ENCODE measurements at regions not wholly inside any gene's neighbourhood (a gene's known extent, or its start where the extent isn't known, plus 50 kb on each side); places are given as distances from the start of the nearest gene placed in this dataset.

DNA sequence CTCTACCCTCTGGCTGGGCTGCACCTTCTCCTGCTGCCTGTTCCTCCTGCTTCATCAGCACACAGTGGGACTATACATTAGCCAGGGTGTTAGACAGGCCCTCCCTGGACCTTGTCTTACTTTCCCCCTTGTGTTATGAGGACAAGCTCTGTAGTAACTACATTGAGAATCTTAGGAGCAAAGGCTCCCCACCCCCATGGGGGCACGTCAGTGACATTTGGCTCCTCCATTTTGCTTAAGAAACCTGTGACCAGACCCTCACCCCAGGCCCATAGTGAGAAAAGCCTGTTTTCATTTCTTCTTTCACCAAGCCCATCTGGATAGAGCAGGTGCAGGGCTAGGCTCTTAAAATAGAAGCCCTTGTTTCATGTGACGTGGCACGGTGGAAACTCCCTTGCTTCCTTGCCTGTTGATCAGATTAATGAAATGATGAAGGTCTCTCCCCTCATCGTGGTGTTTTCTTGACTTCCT lies 146.7 kb downstream of the RPIA start:
- H3K9me3 ChIP-seq = no peaks in the 10 kb centered on the region
- no peak overlapping the region for H3K4me3 ChIP-seq
- TF ChIP-seq POLR2A (IDR thresholded peaks at IDR 0.05) (no peak), CTCF (IDR thresholded peaks at IDR 0.05) (no peak)
- intact Hi-C loops (cut with DNase I) = no loop called here
- WGBS (ENCODE audit: insufficient coverage, low coverage, low lambda C conversion rate, missing lambda C conversion rate) = 52% methylated on average over 4 of the region's 4 CpGs
- DNase-seq = no peak
- H3K27ac ChIP-seq = no peak overlapping the region
- H3K27me3 ChIP-seq = no peaks in the 10 kb centered on the region
- no peaks in the 10 kb centered on the region for H3K36me3 ChIP-seq
- no peak for ATAC-seq
- no peaks in the 10 kb centered on the region for H3K4me1 ChIP-seq

DNA sequence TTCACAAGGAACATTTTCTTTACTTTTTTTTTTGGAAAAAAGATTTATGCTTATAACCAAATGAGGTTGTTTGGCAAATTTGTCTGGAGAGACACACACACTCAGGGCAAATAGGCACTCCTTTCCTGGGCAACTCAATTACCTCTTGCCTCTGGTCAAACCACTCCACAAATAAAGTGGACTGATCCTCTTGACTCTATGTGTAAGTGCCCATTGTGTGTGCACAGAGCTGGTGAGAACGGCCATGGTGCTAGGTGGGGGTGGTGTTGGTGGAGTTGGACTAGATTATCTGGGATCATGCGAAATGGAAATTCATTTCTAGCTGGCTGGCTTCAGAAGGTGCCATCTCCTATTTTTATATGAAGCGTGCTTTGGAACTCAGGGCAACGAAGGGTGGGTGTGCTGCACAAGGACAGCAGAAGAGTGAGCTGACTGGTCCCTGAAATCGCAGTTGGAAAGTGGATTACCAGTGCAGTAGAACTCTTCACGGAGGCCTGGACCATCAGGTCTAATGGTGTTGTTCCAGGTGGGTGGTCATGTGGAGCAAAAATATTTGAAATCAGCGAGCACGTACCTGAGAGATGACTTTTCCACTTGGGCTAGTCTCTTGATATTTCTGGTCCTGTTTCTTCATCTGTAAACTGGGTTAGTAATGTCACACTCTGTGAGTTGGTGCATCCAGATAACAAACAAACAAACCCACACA lies 149.9 kb downstream of the RPIA start:
- Histone ChIP-seq H3K27me3 (no peaks in the 10 kb centered on the region), H3K4me1 (no peaks in the 10 kb centered on the region), H3K4me3 (no peak overlapping the region), H3K36me3 (no peaks in the 10 kb centered on the region), H3K27ac (no peak overlapping the region), H3K9me3 (no peaks in the 10 kb centered on the region)
- DNase-seq = no peak
- WGBS (ENCODE audit: insufficient coverage, low coverage, low lambda C conversion rate, missing lambda C conversion rate) = 76% methylated on average over 6 of the region's 8 CpGs
- TF ChIP-seq CTCF (IDR thresholded peaks at IDR 0.05) (no peak), POLR2A (IDR thresholded peaks at IDR 0.05) (no peak)
- ATAC-seq = no peak
- intact Hi-C loops (cut with DNase I) = no loop called here

- WGBS (ENCODE audit: insufficient coverage, low coverage, low lambda C conversion rate, missing lambda C conversion rate) = 67% methylated on average over 1 of the region's 1 CpG
- no peak for ATAC-seq
Observed at GRCh38 chr2:88842656-88843460, 151.4 kb downstream of the RPIA start.

DNA sequence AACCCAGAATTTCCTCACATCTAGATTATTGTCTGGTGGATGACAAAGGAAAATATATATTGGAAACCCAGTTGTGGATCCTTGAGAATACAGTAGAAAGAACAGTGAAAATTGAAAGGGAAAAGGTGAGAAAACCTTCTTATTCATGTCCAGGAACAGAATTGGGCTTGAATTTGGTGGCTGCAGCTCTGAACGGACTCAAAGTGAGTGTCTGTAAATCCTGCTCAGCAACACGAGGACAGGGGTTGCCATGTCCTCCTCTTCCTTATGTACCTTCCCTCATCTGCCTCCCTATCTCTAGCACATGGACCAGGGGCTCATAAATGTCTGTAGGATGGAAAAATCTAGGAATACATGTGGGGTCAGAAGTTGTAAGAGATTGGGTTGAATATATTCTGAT lies 152.2 kb downstream of the RPIA start:
- no peak overlapping the region for H3K4me3 ChIP-seq
- no peak overlapping the region for H3K27ac ChIP-seq
- 25% methylated on average over 2 of the region's 2 CpGs for WGBS (ENCODE audit: insufficient coverage, low coverage, low lambda C conversion rate, missing lambda C conversion rate)
- H3K4me1 ChIP-seq = no peaks in the 10 kb centered on the region
- no peaks in the 10 kb centered on the region for H3K36me3 ChIP-seq
- DNase-seq (no peak), ATAC-seq (no peak)
- H3K9me3 ChIP-seq = no peaks in the 10 kb centered on the region
- intact Hi-C loops (cut with DNase I) = no loop called here
- no peaks in the 10 kb centered on the region for H3K27me3 ChIP-seq
- TF ChIP-seq CTCF (IDR thresholded peaks at IDR 0.05) = no peak
- no peak for TF ChIP-seq POLR2A (IDR thresholded peaks at IDR 0.05)

More at GRCh38 chr2:88842656-88843460, 151.4 kb downstream of the RPIA start:
- Histone ChIP-seq H3K27ac (no peak overlapping the region), H3K9me3 (no peaks in the 10 kb centered on the region), H3K36me3 (no peaks in the 10 kb centered on the region), H3K4me1 (no peaks in the 10 kb centered on the region), H3K4me3 (no peak overlapping the region), H3K27me3 (no peaks in the 10 kb centered on the region)
- no peak for TF ChIP-seq POLR2A (IDR thresholded peaks at IDR 0.05)
- TF ChIP-seq CTCF (IDR thresholded peaks at IDR 0.05) = no peak
- no peak for DNase-seq
- intact Hi-C loops (cut with DNase I) = no loop called here
